Thoracic aorta (tissue), 2 donors: ENCODE measurements at regions not wholly inside any gene's neighbourhood (a gene's known extent, or its start where the extent isn't known, plus 50 kb on each side); places are given as distances from the start of the nearest gene placed in this dataset.

Experiments
- ATAC-seq: fragments of 150-250 bp; one replicate; pipeline ENCODE4 v1.8.0; 2017; ENCODE audit warnings: low read depth; ENCODE audit not compliant: insufficient number of reproducible peaks, low FRiP score
- DNase-seq: peaks from one replicate; pipeline ENCODE4 v3.0.0-alpha.2; 2020; ENCODE audit warnings: low spot score
- H3K27ac ChIP-seq, 2 donors: fragments of 200-600 bp; sonication (generic); 1 replicate in 1 of 2; 2 replicates in 1 of 2; pipeline ENCODE4 v1.5.1; 2016; ENCODE audit warnings: mild to moderate bottlenecking in 2 of 2, moderate library complexity in 2 of 2
- H3K27me3 ChIP-seq: fragments of 200-600 bp; sonication (generic); replicated peaks from 2 replicates; pipeline ENCODE4 v1.6.0; 2016; ENCODE audit warnings: mild to moderate bottlenecking; ENCODE audit not compliant: insufficient read depth
- H3K36me3 ChIP-seq: fragments of 200-600 bp; sonication (generic); one replicate; pipeline ENCODE4 v1.5.1; 2016
- H3K4me1 ChIP-seq, 2 donors: fragments of 200-600 bp; sonication (generic); 1 replicate in 1 of 2; 2 replicates in 1 of 2; pipeline versions ENCODE4 v1.5.1 to v1.6.0; 2016; ENCODE audit warnings: low read depth in 2 of 2, mild to moderate bottlenecking in 1 of 2; ENCODE audit not compliant: control insufficient read depth in 1 of 2
- H3K4me3 ChIP-seq: fragments of 200-600 bp; sonication (generic); 2 replicates; pipeline ENCODE4 v1.5.1; 2016; ENCODE audit warnings: mild to moderate bottlenecking
- H3K9me3 ChIP-seq: fragments of 200-600 bp; sonication (generic); 2 replicates; pipeline ENCODE4 v1.5.1; 2016
- TF ChIP-seq, protein P1 (sequence below): fragments of 200-600 bp; sonication (generic); IDR thresholded peaks from one replicate; pipeline ENCODE4 v1.5.1; 2019; ENCODE audit warnings: antibody characterized with exemption

DNA sequence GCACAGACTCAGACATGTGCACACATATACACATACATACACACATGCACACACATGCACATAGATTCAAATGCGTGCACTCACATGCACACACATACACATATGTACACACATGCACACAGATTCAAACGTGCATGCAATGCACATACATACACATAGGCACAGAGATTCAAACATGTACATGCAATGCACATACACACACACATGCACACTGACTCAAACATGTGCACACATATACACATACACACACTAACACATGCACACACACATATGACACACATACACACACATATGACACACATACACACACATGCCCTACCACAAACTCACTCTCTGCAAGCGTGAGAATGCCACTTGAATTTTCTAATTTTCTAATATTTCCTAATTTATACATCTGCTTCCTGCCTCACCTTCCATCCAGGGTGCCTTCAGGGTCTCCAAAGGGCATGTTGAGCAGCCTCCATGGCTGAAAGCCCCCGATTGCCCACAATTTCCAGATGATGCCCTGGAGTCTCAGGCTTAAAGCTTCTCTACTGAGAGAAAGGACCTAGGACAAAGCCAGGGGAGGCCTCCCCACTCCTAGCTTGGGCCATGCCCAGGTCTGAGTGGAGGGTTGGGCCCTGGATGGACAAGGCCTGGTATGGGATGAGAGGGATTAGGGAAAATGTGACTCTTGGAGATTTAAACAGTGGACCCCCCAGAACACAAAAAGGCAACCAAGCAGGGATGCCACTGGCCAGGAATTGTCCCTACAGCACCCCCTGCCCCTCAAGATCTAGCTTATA, 487.1 kb downstream of the TCERG1L start:
- no peak overlapping the region for H3K4me3 ChIP-seq
- peaks cover 6% of the 10 kb centered on the region for H3K9me3 ChIP-seq
- no peaks in the 10 kb centered on the region for H3K36me3 ChIP-seq
- no peaks in the 10 kb centered on the region for H3K4me1 ChIP-seq
- no peaks in the 10 kb centered on the region for H3K27me3 ChIP-seq
- DNase-seq (no peak), ATAC-seq (no peak)
- H3K27ac ChIP-seq = no peak overlapping the region
- TF ChIP-seq, protein P1, sequence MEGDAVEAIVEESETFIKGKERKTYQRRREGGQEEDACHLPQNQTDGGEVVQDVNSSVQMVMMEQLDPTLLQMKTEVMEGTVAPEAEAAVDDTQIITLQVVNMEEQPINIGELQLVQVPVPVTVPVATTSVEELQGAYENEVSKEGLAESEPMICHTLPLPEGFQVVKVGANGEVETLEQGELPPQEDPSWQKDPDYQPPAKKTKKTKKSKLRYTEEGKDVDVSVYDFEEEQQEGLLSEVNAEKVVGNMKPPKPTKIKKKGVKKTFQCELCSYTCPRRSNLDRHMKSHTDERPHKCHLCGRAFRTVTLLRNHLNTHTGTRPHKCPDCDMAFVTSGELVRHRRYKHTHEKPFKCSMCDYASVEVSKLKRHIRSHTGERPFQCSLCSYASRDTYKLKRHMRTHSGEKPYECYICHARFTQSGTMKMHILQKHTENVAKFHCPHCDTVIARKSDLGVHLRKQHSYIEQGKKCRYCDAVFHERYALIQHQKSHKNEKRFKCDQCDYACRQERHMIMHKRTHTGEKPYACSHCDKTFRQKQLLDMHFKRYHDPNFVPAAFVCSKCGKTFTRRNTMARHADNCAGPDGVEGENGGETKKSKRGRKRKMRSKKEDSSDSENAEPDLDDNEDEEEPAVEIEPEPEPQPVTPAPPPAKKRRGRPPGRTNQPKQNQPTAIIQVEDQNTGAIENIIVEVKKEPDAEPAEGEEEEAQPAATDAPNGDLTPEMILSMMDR = no peak

DNA sequence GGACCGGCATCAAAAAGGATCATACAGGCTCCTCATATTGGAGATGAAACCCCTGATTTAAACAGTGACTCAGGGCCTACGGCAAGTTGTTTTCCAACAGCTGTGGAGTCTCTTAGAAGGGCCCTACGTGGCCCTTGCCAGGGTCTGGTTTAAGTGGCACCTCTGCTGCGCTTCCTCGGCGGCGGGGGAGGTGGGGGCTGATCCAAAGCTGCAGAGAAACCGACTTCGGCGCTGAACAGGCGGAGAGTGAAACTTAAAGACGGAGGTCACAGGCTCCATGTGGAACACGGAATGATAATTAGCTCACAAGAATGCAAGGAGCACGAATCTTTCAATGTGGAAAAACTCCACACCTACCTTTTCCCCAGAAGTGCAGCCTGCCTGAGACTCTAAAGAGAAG, 477.9 kb downstream of the TCERG1L start:
- TF ChIP-seq, protein P1 = no peak
- H3K4me1 ChIP-seq = no peaks in the 10 kb centered on the region
- no peaks in the 10 kb centered on the region for H3K36me3 ChIP-seq
- DNase-seq (no peak), ATAC-seq (no peak)
- no peak overlapping the region for H3K4me3 ChIP-seq
- no peak overlapping the region for H3K27ac ChIP-seq
- H3K27me3 ChIP-seq = no peaks in the 10 kb centered on the region
- H3K9me3 ChIP-seq = no peaks in the 10 kb centered on the region

DNA sequence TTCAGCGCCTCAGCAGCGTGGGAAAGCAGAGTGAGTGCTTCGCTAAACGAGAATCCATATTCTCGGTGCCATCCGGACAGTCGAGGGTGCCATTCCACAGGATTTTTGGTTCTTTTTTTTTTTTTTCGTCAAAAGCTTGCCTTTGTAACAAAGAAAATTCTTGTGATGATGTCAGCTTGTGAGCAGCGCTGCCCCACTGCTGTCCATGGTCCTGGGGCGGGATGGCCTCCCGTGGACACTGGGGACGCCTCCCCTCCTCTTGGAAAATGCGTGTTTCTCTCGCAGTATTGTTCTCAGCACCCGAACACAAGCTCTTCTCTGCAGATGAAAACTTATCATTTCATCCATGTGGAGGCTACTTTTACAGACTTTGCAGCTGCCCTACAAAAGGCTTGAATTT, 477.4 kb downstream of the TCERG1L start:
- TF ChIP-seq, protein P1 = no peak

DNA sequence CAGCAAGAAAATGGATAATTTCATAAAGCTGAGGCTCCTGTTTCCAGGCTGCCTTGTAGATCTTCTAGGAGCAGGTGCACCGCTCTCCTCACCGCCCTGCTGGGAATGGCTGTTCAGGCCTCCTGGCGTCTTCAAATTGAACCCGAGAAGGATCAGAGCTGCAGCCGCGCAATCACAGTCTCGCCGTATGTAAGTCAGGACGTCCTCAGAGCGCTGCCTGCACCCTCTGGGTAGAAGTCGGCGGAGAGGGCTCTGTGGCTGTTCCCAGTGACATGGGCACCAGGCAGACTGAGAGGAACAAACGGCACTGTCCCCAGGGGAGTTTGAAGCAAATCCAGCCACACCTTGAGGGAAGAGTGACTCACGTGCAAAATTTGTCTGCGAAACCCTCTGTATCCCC, 476.9 kb downstream of the TCERG1L start:
- no peaks in the 10 kb centered on the region for H3K4me1 ChIP-seq
- no peaks in the 10 kb centered on the region for H3K9me3 ChIP-seq
- H3K27ac ChIP-seq = no peak overlapping the region
- no peaks in the 10 kb centered on the region for H3K36me3 ChIP-seq
- no peak for ATAC-seq
- TF ChIP-seq, protein P1 = no peak
- DNase-seq = no peak
- no peak overlapping the region for H3K4me3 ChIP-seq
- no peaks in the 10 kb centered on the region for H3K27me3 ChIP-seq

More for the DNA sequence above, 477.4 kb downstream of the TCERG1L start:
- Histone ChIP-seq H3K4me1 (no peaks in the 10 kb centered on the region), H3K4me3 (no peak overlapping the region), H3K27ac (no peak overlapping the region), H3K27me3 (no peaks in the 10 kb centered on the region), H3K36me3 (no peaks in the 10 kb centered on the region), H3K9me3 (no peaks in the 10 kb centered on the region)
- no peak for DNase-seq
- no peak for ATAC-seq

DNA sequence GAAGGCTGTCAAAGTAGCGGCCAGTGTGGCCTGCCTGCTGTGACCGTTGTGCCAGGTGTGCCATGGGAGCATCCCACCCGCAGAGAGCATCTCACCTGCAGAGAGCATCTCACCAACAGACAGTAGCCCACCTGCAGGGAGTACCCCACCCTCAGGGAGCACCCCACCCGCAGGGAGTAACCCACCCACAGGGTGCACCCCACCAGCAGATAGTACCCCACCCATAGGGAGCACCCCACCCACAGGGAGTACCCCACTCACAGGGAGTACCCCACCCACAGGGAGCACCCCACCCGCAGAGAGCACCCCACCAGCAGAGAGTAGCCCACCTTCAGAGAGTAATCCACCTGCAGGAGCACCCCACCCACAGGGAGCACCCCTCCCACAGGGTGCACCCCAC, 476.5 kb downstream of the TCERG1L start:
- H3K27ac ChIP-seq = no peak overlapping the region
- H3K27me3 ChIP-seq = no peaks in the 10 kb centered on the region
- no peaks in the 10 kb centered on the region for H3K9me3 ChIP-seq
- no peak for ATAC-seq
- H3K4me1 ChIP-seq = no peaks in the 10 kb centered on the region
- TF ChIP-seq, protein P1 = no peak
- H3K4me3 ChIP-seq = no peak overlapping the region
- no peak for DNase-seq
- no peaks in the 10 kb centered on the region for H3K36me3 ChIP-seq
